ENCODE measurements at regions not wholly inside any gene's neighbourhood (a gene's known extent, or its start where the extent isn't known, plus 50 kb on each side); places are given as distances from the start of the nearest gene placed in this dataset.

GRCh38 chr18:24710474-24710873 is 250.0 kb downstream of the HRH4 start:
- no peak for DNase-seq (ENCODE audit: extremely low read depth in 1 of 11, low read depth in 9 of 11, low spot score in 4 of 11)

- DNase-seq (ENCODE audit: extremely low read depth in 1 of 11, low read depth in 9 of 11, low spot score in 4 of 11) = no peak
These were observed 259.4 kb downstream of the HRH4 start for GRCh38 chr18:24719791-24720190.

GRCh38 chr18:24721388-24721787 is 261.0 kb downstream of the HRH4 start:
- no peak for DNase-seq (ENCODE audit: extremely low read depth in 1 of 11, low read depth in 9 of 11, low spot score in 4 of 11)

- DNase-seq (ENCODE audit: extremely low read depth in 1 of 11, low read depth in 9 of 11, low spot score in 4 of 11) = no peak
These were observed 265.4 kb downstream of the HRH4 start for GRCh38 chr18:24725644-24726415.

- DNase-seq (ENCODE audit: extremely low read depth in 1 of 11, low read depth in 9 of 11, low spot score in 4 of 11) = peak; percentile 53 to 83 (median 76)
These were observed 266.5 kb downstream of the HRH4 start for GRCh38 chr18:24726727-24727492.

GRCh38 chr18:24727685-24728084 is 267.2 kb downstream of the HRH4 start:
- DNase-seq (ENCODE audit: extremely low read depth in 1 of 11, low read depth in 9 of 11, low spot score in 4 of 11) = no peak

GRCh38 chr18:24731158-24731557 is 270.7 kb downstream of the HRH4 start:
- no peak for DNase-seq (ENCODE audit: extremely low read depth in 1 of 11, low read depth in 9 of 11, low spot score in 4 of 11)

- DNase-seq (ENCODE audit: extremely low read depth in 1 of 11, low read depth in 9 of 11, low spot score in 4 of 11) = no peak
These were observed 271.5 kb downstream of the HRH4 start for GRCh38 chr18:24731981-24732380.

GRCh38 chr18:24734058-24734457 is 273.6 kb downstream of the HRH4 start:
- DNase-seq (ENCODE audit: extremely low read depth in 1 of 11, low read depth in 9 of 11, low spot score in 4 of 11) = peak in 8 of 11 donors; percentile 18 to 39 (median 29)

- DNase-seq (ENCODE audit: extremely low read depth in 1 of 11, low read depth in 9 of 11, low spot score in 4 of 11) = no peak
These were observed 275.3 kb downstream of the HRH4 start for GRCh38 chr18:24735624-24736231.

GRCh38 chr18:24736662-24737330 is 276.4 kb downstream of the HRH4 start:
- no peak for DNase-seq (ENCODE audit: extremely low read depth in 1 of 11, low read depth in 9 of 11, low spot score in 4 of 11)

GRCh38 chr18:24740829-24741228 is 280.4 kb downstream of the HRH4 start:
- DNase-seq (ENCODE audit: extremely low read depth in 1 of 11, low read depth in 9 of 11, low spot score in 4 of 11) = no peak

GRCh38 chr18:24741321-24741720 is 280.9 kb downstream of the HRH4 start:
- DNase-seq (ENCODE audit: extremely low read depth in 1 of 11, low read depth in 9 of 11, low spot score in 4 of 11) = no peak

GRCh38 chr18:24741965-24742724 is 281.7 kb downstream of the HRH4 start:
- DNase-seq (ENCODE audit: extremely low read depth in 1 of 11, low read depth in 9 of 11, low spot score in 4 of 11) = no peak

GRCh38 chr18:24754583-24755253 is 294.3 kb downstream of the HRH4 start:
- DNase-seq (ENCODE audit: extremely low read depth in 1 of 11, low read depth in 9 of 11, low spot score in 4 of 11) = no peak

- DNase-seq (ENCODE audit: extremely low read depth in 1 of 11, low read depth in 9 of 11, low spot score in 4 of 11) = no peak
These were observed 295.9 kb downstream of the HRH4 start for GRCh38 chr18:24756385-24756784.

GRCh38 chr18:24757134-24757533 is 296.7 kb downstream of the HRH4 start:
- no peak for DNase-seq (ENCODE audit: extremely low read depth in 1 of 11, low read depth in 9 of 11, low spot score in 4 of 11)

- no peak for DNase-seq (ENCODE audit: extremely low read depth in 1 of 11, low read depth in 9 of 11, low spot score in 4 of 11)
These were observed 301.3 kb downstream of the HRH4 start for GRCh38 chr18:24761765-24762164.
